ENCODE measurements at regions not wholly inside any gene's neighbourhood (a gene's known extent, or its start where the extent isn't known, plus 50 kb on each side); places are given as distances from the start of the nearest gene placed in this dataset.

DNA sequence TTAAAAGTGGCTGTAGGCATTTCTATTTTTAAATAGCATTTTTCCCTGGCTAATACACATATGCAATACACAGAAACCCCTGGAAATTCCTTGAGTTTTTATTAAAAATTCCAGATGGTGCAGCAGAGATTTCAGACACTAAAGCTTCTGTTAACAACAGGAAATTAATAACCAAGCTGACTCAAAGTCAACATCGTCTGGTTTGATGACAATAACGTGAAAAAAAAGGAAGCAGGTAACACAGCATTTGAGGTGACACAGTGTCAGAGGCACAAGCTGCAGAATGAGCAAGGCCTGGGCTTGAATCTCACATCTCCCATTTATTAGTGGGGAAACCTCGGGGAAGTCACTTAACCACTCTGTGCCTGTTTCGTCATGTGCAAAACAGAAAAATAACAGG is 64.6 kb upstream of the GJB5 start:
- in situ Hi-C loops (cut with MboI; ENCODE audit: low sequenced_read_pairs): no loop called here

DNA sequence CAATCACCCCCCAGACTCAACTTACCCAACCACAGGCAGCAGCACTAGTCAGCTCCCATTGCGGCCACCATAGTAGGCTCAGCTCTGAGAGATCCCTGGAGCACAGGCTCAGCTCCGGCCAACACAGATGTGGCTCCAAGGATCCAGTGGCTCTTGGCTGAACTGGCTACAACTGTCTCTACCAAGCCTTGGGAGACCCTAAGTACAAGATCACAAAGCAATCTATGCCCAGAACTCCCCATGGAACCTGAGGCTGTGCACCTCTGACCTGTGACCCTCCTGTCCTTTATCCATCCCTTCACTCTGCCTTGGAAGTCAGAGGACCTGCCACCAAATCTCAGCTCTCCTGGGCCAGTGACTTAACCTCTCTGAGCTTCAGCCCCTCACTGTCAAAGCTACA is 61.8 kb upstream of the GJB5 start:
- in situ Hi-C loops (cut with MboI; ENCODE audit: low sequenced_read_pairs): no loop called here

DNA sequence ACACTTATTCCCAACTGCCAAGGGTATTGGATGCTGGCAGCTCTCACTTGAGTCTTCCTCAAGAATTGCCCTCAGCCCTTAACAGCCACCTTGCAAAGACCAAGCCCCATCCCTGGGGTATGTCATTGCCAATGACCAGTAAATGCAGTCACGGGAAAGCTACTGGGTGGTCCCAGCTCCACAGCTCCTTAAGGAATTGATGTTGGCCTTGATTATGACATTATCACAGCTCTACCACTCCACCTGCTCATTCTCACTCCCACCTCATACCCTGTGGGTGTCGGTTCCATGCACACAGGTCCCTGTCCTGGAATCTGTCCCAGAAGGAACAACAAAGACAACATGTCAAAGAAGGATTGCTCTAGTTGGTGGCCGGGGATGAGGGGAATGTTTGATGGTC is 60.5 kb upstream of the GJB5 start:
- in situ Hi-C loops (cut with MboI; ENCODE audit: low sequenced_read_pairs): no loop called here

DNA sequence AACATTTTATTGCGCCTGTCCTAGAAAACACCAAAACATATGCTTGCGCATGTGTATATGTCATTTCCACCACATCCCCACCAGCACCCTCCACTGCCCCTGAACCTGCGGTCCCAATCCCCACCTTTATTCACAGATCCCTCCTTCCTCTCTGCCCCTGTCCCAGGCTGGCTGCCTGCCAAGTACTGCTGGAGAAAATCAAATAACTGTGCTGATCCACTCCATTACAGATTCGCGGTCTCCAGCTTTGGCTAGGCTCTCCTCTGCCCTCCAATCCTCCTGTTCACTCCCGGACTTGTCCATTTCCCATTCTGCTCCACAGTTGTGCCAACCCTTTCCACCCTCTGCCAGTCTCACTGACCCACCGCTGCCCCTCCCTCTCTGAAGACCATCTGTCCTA is 59.3 kb upstream of the GJB5 start:
- in situ Hi-C loops (cut with MboI; ENCODE audit: low sequenced_read_pairs): no loop called here

DNA sequence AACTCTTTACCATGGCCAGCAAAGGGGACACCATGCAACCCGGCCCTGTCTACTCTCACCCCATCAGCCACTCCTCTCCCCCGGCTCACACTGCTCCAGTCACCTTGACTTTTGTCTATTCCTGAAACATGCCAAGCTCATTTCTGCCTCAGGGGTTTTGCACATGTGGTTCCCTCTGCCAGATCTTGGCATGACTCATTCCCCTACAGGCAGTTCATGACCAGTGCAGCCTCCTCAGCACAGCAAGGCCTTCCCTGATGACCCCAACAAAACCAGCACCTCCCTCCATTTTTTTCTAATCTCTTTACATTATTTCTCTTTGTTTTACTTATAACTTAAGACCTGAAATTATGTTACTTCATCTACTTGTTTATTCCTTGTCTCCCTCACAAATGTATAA is 58.6 kb upstream of the GJB5 start:
- in situ Hi-C loops (cut with MboI; ENCODE audit: low sequenced_read_pairs): no loop called here

DNA sequence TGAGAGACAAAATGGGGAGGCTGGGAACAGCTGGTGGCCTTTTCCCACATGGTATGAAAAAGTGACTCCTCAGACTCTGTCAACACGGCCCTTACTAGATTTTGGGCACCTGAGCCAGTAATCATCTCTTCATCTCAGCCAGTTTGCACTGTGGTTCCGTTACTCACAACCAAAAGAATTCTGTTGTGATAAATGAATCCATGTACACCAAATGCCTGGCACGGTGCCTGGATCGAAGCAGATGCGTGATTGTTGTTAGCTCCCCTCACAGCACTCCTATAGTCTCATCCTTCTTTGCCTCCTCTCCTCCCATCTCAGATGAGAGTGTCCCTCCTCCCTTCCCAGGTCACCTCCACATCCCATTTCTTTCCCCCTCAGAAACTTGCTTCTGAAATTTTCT is 57.9 kb upstream of the GJB5 start:
- in situ Hi-C loops (cut with MboI; ENCODE audit: low sequenced_read_pairs): no loop called here

DNA sequence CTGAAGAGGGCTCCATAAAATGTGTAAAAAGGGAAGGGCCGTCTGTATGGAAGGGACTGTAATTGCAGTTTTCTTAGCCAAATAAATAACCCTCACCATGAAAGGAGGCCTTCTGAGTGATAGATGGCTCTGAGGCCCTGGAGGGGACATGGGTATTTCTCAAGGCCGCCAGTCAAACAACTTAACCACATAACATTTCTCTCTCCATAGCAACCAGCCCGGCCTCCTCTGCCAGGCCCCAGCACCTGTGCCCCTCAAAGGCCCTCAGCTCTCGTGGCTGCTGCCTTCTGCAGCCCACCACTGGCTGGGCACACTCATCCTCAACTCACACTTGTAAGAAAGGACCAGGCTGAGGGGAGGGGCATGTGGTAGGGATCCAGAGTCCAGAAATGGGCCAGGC is 57.0 kb upstream of the GJB5 start:
- in situ Hi-C loops (cut with MboI; ENCODE audit: low sequenced_read_pairs): no loop called here

DNA sequence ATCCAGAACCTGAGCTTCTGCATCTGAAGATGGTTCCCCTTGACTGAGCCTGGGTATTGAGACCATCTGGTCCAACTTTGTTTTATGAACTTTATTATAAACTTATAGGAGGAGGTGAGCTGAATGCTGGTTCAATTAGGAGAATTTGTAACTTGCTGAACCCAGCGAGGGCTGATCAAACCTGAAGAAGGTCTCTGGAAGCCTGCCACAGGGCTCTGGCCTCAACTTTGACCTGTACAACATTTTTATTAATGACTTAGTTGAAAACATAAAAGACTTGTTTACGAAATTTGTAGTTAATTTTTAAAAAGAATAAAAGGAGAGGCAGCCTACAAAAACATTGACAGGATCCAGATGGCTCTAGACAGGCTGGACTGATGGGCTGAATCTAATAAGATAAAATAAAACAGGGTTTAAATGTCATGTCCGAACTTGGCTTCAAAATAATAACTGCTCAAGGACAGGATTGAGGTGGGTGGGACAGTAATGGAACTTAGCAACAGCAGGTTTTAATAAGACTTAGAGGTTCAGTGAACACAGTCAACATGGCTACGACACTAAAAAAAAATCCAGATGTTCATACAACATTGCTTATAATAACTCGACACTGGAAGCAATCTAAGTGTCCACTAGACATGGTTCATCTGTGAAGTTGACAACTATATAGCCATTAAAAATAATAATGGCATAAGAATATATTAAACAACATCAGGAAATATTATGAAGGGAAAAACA is 53.4 kb upstream of the GJB5 start:
- in situ Hi-C loops (cut with MboI; ENCODE audit: low sequenced_read_pairs): no loop called here

Data from HL-60/S4 treated with retinoic acid at 250 ng/mL for 4 days and 3 days (cell line).